ENCODE measurements at regions not wholly inside any gene's neighbourhood (a gene's known extent, or its start where the extent isn't known, plus 50 kb on each side); places are given as distances from the start of the nearest gene placed in this dataset.
A peak's percentile ranks its signal among the peaks of the same experiment; 100 is the strongest.

DNA sequence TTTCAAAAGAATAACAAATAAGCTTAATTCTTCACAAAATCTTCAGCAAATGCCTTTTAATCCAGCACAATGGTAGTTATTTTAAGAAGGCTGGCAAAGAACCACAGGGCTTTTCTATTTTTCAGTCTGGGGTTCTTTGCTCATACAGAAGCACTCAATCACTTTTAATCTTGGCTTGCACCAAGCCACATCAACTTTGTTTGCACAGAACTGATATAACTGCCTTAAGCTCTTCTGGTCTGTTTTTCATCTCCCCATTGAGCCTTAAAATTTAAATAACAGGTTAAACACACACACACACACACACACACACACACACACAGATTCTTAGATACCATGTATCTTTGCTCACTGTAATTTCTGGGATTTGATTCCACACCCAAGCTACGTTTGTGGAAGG is 377.0 kb downstream of the GATA3 start:
- CTCF ChIA-PET: no interaction called here
- no peak overlapping the region for H3K4me2 ChIP-seq
- no peaks in the 10 kb centered on the region for H3K9me3 ChIP-seq
- ATAC-seq (no peak), FAIRE-seq (no peak), DNase-seq (ENCODE audit: low read depth in 1 of 2, low spot score in 1 of 2) (no peak)
- H3K4me3 ChIP-seq: no peak overlapping the region
- POLR2A ChIA-PET: no interaction called here
- no peaks in the 10 kb centered on the region for H3K4me1 ChIP-seq
- TF ChIP-seq KDM1A (IDR thresholded peaks at IDR 0.05; ENCODE audit: low read depth) (no peak), SREBF2 (IDR thresholded peaks at IDR 0.05) (no peak), FOSL2 (IDR thresholded peaks at IDR 0.05) (no peak), FOSL2 (CRISPR knock-in tag; IDR thresholded peaks at IDR 0.05) (no peak), ZSCAN20 (CRISPR knock-in tag; IDR thresholded peaks at IDR 0.05) (no peak), MAFK (IDR thresholded peaks at IDR 0.05; ENCODE audit: partially characterized antibody) (no peak)
- H3K27ac ChIP-seq: no peak overlapping the region
- WGBS (ENCODE audit: missing lambda C conversion rate): 47% methylated on average over 1 of the region's 1 CpG

DNA sequence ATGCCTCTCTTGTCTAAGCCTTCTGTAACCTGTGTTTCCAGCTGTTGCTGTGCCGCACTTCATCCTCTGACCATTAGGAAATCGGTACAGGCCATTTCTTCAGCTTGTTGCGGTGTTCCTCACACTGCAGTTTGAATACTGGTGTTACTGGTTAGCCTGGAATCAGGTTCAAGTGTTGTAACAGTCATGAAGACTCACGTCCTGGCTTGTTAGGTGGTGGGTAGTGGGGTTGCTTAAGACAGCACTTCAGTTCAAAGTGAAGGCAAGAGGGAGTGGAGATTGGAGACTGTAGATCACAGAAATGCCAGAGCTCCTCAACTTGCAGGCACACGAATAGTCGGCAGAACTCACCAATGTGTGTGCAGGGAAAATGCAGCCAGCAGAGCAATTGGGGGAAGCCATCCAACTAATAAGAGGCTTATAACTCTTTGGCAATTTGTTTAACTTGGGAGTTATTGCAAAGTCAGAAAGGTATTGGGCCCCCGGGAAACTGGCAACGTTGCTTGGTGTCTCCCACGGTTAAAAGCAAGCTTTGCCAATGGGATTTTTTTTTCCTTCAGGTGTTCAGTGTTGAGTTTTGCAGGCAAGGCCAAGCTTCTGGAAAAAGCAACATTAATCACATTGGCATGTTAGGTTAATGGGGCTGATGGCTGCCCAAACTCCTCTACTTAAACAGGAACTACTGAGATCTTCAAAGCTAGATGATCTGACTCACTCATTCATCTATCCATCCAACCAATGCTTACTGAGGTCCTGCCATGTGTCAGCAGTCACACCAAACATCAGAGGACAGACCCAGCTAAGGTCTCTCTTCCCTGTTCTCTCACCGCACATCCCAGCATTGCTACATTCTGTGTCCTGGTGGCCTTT is 380.9 kb downstream of the GATA3 start:
- DNase-seq (ENCODE audit: low read depth in 1 of 2, low spot score in 1 of 2): peak in 1 of 2 experiments; percentile 17
- Histone ChIP-seq H3K4me1 (no peaks in the 10 kb centered on the region), H3K27ac (no peak overlapping the region), H3K4me2 (no peak overlapping the region), H3K9me3 (no peaks in the 10 kb centered on the region), H3K4me3 (no peak overlapping the region)
- no peak for FAIRE-seq
- POLR2A ChIA-PET: no interaction called here
- no peak for ATAC-seq
- TF ChIP-seq CEBPB (IDR thresholded peaks at IDR 0.05) (no peak), KDM1A (IDR thresholded peaks at IDR 0.05; ENCODE audit: low read depth) (no peak), NFE2L2 (conservative IDR thresholded peaks at IDR 0.05; ENCODE audit: low read length) (no peak), HEYL (CRISPR knock-in tag; IDR thresholded peaks at IDR 0.05) (no peak), RAD21 (conservative IDR thresholded peaks at IDR 0.05 in 1 of 2, IDR thresholded peaks at IDR 0.05 in 1 of 2) (no peak), TFCP2L1 (CRISPR knock-in tag; IDR thresholded peaks at IDR 0.05) (no peak), EP300 (IDR thresholded peaks at IDR 0.05) (no peak), EHF (CRISPR knock-in tag; IDR thresholded peaks at IDR 0.05) (no peak), NR3C1 (IDR thresholded peaks at IDR 0.05) (no peak), CHD2 (IDR thresholded peaks at IDR 0.05; ENCODE audit: low read length, partially characterized antibody) (no peak), HOXA7 (CRISPR knock-in tag; IDR thresholded peaks at IDR 0.05) (no peak), JUNB (IDR thresholded peaks at IDR 0.05) (no peak)
- TF ChIP-seq, protein P1, sequence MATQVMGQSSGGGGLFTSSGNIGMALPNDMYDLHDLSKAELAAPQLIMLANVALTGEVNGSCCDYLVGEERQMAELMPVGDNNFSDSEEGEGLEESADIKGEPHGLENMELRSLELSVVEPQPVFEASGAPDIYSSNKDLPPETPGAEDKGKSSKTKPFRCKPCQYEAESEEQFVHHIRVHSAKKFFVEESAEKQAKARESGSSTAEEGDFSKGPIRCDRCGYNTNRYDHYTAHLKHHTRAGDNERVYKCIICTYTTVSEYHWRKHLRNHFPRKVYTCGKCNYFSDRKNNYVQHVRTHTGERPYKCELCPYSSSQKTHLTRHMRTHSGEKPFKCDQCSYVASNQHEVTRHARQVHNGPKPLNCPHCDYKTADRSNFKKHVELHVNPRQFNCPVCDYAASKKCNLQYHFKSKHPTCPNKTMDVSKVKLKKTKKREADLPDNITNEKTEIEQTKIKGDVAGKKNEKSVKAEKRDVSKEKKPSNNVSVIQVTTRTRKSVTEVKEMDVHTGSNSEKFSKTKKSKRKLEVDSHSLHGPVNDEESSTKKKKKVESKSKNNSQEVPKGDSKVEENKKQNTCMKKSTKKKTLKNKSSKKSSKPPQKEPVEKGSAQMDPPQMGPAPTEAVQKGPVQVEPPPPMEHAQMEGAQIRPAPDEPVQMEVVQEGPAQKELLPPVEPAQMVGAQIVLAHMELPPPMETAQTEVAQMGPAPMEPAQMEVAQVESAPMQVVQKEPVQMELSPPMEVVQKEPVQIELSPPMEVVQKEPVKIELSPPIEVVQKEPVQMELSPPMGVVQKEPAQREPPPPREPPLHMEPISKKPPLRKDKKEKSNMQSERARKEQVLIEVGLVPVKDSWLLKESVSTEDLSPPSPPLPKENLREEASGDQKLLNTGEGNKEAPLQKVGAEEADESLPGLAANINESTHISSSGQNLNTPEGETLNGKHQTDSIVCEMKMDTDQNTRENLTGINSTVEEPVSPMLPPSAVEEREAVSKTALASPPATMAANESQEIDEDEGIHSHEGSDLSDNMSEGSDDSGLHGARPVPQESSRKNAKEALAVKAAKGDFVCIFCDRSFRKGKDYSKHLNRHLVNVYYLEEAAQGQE (IDR thresholded peaks at IDR 0.05): no peak
- TF ChIP-seq, protein P2, sequence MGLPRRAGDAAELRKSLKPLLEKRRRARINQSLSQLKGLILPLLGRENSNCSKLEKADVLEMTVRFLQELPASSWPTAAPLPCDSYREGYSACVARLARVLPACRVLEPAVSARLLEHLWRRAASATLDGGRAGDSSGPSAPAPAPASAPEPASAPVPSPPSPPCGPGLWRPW (IDR thresholded peaks at IDR 0.05): no peak
- TF ChIP-seq, protein P3, sequence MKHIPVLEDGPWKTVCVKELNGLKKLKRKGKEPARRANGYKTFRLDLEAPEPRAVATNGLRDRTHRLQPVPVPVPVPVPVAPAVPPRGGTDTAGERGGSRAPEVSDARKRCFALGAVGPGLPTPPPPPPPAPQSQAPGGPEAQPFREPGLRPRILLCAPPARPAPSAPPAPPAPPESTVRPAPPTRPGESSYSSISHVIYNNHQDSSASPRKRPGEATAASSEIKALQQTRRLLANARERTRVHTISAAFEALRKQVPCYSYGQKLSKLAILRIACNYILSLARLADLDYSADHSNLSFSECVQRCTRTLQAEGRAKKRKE (CRISPR knock-in tag; IDR thresholded peaks at IDR 0.05; ENCODE audit: low read depth): no peak
- TF ChIP-seq, protein P4, sequence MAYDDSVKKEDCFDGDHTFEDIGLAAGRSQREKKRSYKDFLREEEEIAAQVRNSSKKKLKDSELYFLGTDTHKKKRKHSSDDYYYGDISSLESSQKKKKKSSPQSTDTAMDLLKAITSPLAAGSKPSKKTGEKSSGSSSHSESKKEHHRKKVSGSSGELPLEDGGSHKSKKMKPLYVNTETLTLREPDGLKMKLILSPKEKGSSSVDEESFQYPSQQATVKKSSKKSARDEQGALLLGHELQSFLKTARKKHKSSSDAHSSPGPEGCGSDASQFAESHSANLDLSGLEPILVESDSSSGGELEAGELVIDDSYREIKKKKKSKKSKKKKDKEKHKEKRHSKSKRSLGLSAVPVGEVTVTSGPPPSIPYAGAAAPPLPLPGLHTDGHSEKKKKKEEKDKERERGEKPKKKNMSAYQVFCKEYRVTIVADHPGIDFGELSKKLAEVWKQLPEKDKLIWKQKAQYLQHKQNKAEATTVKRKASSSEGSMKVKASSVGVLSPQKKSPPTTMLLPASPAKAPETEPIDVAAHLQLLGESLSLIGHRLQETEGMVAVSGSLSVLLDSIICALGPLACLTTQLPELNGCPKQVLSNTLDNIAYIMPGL (CRISPR knock-in tag; IDR thresholded peaks at IDR 0.05; ENCODE audit: borderline replicate concordance): no peak
- CTCF ChIA-PET: interaction anchor here (0.6 kb wide), 1 partner anchor 322 kb away, joined by 3 read pairs; no protein-coding TSS in a partner anchor
- 81% methylated on average over 10 of the region's 10 CpGs for WGBS (ENCODE audit: missing lambda C conversion rate)
